ENCODE measurements at regions not wholly inside any gene's neighbourhood (a gene's known extent, or its start where the extent isn't known, plus 50 kb on each side); places are given as distances from the start of the nearest gene placed in this dataset.
"Not testable (repeated sequence)": the region's sequence is repeated elsewhere in the genome, so short reads cannot be mapped to it uniquely, and the experiment has no call there.

- peak; percentile 68 for DNase-seq
Observed at GRCh38 chr1:195738966-195739650, 869.1 kb downstream of the KCNT2 start.

- no peak for DNase-seq
Observed at GRCh38 chr1:195735140-195735539, 873.1 kb downstream of the KCNT2 start.

DNA sequence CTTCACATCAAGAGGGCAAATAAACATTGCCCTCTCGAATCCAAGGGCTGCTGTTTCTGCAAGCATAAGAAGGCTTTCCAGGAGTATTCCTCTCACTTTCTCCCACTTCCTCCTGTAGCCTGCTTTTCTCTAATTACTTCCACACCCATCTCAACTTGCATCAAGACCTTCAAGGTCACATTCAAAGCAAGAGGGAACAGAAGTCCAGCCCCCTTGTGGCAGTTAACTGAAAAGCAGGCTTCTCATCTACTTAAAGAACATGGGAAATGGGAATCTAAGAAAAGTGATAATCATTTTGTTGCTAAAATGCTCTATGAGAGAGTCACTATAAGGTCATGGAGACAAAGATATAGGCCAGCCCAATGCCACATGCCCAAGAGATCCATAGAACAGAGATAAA is 874.4 kb downstream of the KCNT2 start:
- peak; percentile 20 for DNase-seq

DNA sequence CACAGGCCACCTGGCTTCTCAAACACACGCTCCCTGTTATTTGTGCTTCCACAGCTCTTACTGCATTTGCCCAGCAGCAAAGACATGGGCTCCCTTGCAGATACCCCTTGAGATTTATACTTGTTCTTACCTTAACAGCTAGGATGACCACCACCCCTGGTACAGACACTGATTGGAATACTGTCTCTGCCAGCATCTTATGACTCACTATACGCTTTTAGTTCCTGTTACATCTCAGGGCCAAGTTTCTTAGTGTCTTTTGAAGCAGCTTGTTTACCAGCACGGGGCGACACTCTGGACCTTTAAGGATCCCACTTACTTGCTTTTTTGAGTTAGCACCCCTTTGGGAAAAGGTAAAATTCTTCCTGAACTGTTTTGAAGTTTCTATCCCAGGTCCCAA is 874.8 kb downstream of the KCNT2 start:
- DNase-seq: no peak

DNA sequence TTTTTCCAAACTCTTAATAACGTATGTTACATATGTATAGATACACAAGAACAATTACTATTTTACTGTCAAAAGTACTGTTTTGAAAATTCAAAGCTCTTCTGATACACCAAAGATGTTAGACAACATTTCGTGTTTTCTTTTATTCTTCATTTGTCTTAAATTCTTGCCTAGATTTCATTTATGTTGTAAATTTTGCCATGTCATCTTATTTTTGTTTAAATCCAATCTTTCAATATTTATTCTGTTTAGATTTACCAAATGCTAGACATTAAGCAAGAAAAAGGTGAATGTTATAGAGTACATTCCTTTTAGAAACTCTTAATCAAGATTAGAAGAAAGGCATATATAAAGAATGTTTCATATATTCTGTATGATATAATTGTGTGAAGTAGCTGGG is 876.9 kb downstream of the KCNT2 start:
- DNase-seq: no peak

DNA sequence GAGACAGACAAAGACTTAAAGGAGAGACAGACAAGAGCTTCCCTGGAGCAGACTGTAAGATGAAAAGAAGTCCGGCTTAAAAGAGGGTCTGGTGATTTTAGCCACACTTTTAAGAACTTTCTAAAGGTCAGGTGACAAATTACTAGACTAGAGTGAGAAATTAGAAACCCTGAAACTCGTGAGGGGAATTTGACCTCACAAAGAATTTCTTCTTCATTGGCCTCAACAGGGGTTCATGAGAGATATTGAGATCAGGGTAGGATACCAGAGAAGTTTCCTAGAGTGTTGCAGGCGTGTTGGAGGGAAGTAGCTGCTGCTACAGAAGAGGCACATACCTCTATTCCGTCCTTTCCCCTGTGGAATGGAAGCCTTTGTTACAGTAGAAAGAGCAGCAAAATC is 884.4 kb downstream of the KCNT2 start:
- no peak for DNase-seq

DNA sequence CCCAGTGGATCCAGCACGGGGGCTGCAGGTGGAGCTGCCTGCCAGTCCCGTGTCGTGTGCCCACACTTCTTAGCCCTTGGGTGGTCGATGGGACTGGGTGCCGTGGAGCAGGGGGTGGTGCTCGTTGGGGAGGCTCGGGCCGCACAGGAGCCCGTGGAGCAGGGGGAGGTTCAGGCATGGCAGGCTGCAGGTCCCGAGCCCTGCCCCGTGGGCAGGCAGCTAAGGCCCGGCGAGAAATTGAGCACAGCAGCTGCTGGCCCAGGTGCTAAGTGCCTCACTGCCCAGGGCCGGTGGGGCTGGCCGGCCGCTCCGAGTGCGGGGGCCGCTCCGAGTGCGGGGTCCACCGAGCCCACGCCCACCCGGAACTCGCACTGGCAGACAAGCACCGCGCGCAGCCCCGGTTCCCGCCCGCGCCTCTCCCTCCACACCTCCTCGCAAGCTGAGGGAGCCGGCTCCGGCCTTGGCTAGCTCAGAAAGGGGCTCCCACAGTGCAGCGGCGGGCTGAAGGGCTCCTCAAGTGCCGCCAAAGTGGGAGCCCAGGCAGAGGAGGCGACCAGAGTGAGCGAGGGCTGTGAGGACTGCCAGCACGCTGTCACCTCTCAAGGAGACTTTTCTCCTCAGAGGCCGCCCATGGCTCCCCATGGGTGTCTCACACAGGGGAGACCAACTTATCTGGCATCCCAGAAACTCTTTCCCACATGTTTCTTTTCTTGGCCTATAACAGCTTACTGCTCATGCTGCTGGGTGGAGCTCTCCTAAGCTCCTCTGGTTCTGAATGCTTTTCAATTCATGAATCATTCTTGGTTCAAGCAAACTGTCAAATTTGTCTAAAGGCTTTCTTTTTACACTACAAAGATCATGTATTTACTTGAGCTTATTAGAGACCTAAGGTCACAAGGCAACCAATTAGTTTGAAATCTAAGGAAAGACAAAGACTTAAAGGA is 885.1 kb downstream of the KCNT2 start:
- DNase-seq: not testable (repeated sequence)

DNA sequence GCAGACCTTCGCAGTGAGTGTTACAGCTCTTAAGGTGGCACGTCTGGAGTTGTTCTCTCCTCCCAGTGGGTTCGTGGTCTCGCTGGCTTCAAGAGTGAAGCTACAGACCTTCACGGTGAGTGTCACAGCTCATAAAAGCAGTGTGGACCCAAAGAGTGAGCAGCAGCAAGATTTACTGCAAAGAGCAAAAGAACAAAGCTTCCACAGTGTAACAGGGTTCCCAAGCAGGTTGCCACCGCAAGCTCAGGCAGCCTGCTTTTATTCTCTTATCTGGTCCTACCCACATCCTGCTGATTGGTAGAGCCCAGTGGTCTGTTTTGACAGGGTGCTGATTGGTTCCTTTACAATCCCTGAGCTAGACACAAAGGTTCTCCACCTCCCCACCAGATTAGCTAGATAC is 886.1 kb downstream of the KCNT2 start:
- not testable (repeated sequence) for DNase-seq

DNA sequence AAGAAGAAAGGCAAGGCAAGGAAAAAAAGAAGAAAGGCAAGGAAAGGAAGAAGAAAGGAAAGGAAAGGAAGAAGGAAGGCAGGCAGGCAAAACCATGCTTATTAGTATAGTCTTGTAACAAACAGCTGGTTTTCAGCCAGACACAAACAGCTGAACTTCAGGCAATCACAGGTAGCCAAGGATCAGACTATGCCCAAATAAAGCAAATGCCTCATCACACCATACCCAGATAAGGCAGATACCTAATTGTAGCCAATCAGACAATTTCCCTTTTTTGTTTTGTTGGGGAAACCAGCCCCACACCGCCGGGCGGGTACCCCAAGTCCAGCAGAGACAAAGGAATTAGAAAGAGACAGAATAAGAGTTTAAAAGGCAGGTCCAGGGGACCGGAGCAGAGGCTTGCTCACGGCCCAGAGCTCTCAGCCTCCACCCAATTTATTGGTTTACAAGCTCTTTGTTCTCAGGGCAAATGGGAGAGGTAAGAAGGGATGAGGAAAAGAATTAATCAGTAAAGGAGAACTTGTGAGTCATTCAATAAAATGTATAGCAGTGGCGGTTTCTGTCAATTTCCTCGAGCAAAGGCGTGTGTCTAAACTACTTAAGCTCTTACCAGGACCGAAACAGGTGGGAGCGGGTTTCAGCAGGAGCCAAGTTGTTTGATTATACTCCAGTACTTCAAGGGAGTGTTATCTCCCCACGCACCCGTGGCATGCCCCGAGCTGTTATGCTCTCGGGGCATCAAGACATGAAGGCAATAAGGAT is 886.8 kb downstream of the KCNT2 start:
- no peak for DNase-seq

- DNase-seq: peak; percentile 55
Observed at GRCh38 chr1:195717651-195718050, 890.6 kb downstream of the KCNT2 start.

GRCh38 chr1:195715652-195716051 is 892.6 kb downstream of the KCNT2 start:
- no peak for DNase-seq

DNA sequence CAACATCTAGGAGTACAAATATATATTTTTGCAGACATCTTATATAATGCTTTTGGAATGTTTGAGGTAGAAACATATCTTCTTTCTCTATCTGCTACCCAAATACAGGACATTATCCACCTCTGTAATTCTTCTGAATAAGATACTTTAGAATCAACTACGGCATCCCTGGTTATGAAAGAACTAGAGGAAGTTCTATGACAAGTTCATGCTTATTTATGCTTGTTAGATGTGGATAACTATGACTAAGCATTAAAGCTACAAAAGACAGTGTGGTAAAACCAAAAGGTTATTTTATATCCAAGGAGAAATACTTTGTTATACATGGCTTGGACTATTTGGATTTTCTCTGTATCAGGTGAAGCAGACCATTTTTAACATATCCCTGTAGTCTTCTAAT is 894.0 kb downstream of the KCNT2 start:
- peak; percentile 59 for DNase-seq

- no peak for DNase-seq
Observed at GRCh38 chr1:195709821-195710220, 898.4 kb downstream of the KCNT2 start.

DNA sequence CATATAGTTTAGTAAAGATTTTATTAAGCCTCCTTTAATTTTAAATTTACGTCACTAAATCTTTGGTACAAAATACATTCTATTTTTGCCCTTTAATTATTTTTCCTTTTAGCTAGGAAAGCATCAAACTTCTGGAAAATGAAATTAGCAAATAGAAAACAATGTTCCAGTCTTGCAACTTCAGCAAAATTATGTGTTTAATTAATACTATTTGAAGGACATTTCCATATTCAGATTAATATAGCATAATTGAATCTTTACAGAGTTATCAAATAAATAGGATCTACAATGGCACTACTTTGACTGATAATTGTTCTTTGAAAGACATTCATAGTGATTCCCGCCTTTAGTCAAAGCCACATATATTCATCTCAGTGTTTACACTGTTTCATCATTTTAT is 904.2 kb downstream of the KCNT2 start:
- DNase-seq: no peak

- no peak for DNase-seq
Observed at GRCh38 chr1:195701149-195701548, 907.1 kb downstream of the KCNT2 start.

DNA sequence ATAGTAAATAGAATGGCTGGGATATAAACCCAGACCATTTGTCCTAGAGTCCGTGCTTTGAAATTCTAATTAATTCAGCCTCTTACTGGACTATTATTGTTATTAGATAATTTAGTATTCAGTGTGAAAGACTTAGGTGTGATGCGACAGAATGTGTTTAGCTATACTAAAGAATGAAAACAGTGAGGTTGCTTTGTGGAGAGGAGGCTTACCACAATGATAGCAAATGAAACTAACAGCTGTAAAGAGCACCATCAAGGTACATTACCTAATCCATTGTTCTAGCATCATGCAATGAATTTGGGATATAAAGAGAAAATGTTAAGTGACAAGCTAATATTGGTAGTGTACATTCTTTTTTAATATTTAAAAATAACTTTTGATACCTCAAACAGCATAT is 911.1 kb downstream of the KCNT2 start:
- DNase-seq: no peak

DNA sequence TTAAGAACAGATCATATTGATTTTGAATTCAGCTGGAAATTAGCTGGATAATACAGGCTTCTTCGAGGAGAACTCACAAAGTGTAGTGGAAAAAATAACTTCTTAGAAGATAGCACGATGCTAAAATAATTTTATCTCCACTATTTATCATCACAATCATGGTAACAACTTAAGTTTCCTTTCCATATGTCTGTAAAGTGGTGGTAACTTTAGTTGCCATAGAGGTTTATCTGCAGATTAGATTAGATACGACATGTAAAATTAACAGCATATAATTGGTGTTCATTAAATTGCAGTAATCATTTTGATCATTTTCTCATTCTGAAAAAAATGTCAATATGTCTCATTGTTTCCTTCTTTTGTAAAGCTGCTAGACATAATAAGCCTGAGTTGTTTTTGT is 921.5 kb downstream of the KCNT2 start:
- no peak for DNase-seq

GRCh38 chr1:195664628-195665027 is 943.6 kb downstream of the KCNT2 start:
- peak; percentile 43 for DNase-seq

DNA sequence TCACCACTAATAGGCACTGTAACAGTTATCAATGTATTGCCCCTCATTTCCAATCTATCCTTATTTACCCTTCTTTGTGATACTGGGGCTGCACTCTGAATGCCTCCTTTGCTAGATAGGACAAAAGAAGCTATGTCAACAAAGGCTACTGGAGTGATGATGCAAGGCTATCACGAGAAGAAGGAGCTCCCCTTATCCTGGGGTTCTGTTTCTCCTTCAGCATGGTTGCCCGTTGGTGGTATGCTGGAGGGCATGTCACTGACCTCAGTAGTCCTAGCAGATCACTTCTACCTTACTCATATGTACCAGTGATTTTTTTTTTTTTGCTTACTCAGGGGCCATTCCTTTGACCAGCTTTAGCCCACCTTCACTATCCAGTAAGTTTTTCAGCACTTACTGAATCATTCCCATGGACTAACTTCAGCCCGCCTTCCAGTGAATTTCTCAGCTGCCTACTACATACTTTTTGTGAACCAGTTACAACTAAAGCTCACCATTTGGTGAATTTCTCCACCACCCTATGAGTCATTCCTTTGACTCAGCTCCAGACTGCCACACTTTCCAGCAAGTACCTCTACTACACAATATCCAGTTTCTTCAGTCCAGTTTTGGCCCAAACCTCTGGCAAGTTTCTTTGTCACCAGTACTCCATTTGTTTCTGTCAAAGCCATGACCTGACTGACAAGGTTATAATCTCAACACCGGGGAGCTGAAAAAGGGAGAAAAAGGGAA is 944.5 kb downstream of the KCNT2 start:
- DNase-seq: peak; percentile 84

DNA sequence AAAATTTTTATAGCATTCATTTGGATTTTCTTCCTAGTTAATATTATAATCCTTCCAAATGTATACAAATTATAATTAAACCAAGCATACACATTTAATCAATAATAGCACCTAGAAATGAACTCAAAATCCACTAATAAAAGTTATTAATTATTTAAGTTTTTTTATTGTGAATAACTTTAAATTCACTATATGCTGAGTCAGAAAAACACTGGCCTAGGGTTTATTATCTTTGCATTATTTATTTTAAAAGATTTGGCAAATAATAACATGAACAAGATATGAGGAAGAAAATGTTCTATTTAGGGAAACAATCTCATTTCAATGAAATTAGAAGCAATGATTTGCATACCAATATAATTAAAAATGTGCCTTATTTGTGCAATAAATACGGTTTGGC is 951.5 kb downstream of the KCNT2 start:
- no peak for DNase-seq

- DNase-seq: not testable (repeated sequence)
Observed at GRCh38 chr1:195648875-195649274, 959.4 kb downstream of the KCNT2 start.

- DNase-seq: peak; percentile 14
Observed at GRCh38 chr1:195637539-195637938, 970.7 kb downstream of the KCNT2 start.

DNA sequence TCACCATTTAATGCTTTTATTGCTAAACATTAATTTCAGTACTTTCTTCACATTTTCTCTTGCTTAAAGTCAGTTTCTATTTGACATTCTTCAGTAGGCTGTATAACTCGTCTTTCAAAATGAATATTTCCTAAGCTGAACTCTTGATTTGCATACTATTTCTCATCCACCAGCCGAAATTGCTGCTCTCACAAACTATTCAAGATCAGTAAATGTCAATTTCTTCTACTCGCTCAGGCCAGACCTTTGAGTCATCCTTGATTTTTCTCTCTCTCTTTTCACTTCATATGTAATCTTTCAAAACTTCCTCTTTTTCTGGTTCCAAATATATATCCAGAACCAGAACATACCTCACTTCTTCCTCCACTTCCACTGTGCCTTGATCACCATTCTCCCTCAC is 990.0 kb downstream of the KCNT2 start:
- no peak for DNase-seq
